Stimulated activated CD8-positive, alpha-beta memory T cell treated with anti-CD3 and anti-CD28 coated beads, Interleukin-15, amount 100 ng/mL, for 48 hours (primary cell): ENCODE measurements at regions not wholly inside any gene's neighbourhood (a gene's known extent, or its start where the extent isn't known, plus 50 kb on each side); places are given as distances from the start of the nearest gene placed in this dataset.
"Not testable (repeated sequence)": the region's sequence is repeated elsewhere in the genome, so short reads cannot be mapped to it uniquely, and the experiment has no call there.

Experiments
- DNase-seq, 2 donors: peaks; one replicate each; pipeline ENCODE4 v3.0.0-alpha.2; 2020; ENCODE audit warnings: low read depth in 2 of 2

GRCh38 chr16:61181982-61182381 lies 854.3 kb downstream of the CDH8 start:
- DNase-seq: no peak

- DNase-seq: no peak
Measured at GRCh38 chr16:61179561-61179960, 856.7 kb downstream of the CDH8 start.

- no peak for DNase-seq
Measured at GRCh38 chr16:61165797-61166196, 870.4 kb downstream of the CDH8 start.

DNA sequence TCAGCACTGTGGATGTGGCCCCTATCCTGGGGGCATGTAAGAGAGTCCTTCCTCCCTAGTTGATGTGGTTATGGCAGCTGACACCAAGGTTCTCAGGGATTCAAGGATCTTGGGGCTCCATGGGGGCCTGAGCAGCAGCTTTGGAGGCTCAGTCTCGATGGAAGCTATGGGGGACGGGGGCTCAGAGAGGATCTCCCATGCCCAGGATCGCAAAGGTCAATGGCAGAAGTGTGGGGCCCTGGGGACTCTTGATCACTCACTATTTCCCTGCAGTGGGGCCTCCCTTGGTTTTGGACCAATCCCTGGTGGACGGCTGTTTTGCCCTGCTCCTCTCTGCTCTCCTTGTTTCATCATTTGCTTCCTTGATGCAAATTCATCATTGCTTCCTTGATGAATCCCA lies 885.9 kb downstream of the CDH8 start:
- DNase-seq: no peak

DNA sequence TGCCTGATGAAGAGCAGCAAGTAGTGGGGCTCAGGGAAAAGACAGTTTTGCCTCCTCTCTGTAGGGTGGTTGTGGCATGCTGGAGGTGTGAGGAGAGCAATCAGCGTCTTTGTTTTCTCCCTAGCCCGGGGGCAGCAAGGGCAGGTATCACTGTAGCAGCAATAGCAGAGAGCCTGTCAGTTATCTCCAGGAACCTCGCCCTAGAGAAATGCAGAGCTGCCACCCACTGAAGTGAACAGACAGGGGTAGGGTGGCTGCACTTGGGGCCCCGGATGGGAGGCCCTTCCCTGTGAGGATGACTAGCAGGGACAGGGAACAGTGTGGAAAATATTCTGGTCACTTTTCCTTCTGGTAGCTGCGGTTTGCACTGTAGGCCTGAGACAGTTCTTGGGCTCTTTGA lies 886.5 kb downstream of the CDH8 start:
- no peak for DNase-seq

DNA sequence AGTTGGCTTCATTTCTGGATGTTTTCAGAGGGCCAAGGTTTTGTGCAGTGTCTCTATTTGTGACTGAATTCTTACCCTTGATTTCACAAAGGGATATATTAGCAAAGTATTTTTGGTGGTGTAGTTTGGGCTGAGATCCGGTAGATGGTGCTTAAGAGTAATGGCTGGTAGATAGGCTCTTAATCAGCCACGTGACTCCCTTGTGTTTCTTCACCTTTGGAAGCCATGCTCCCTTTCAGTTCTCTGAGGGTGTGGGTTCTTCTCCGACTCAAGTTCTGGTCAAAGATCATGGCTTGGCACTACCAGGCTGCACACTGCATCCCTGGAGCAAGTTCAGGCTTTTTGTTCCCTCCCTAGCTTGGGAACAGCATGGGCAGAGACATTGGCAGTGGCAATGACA lies 887.3 kb downstream of the CDH8 start:
- no peak for DNase-seq

- DNase-seq: no peak
Measured at GRCh38 chr16:61146429-61146828, 889.8 kb downstream of the CDH8 start.

DNA sequence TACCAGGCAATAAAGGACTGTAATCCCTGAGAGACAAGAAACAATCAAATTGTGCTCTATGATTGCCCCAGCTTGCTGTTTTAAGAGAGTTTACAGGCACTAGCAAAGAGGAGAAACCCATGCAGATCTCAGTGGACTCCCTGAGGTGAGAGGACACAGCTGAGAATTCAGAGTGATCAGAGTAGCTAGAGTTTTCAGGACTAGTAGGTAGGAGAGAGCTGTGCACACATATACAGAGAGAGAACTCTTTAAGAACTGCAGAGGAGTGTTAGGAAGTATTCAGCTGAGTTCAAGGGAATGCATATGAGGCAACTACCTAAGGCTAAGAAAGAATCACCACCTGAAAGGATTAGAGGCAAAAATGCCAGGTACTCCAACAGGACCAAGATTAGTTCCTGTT lies 904.8 kb downstream of the CDH8 start:
- no peak for DNase-seq

DNA sequence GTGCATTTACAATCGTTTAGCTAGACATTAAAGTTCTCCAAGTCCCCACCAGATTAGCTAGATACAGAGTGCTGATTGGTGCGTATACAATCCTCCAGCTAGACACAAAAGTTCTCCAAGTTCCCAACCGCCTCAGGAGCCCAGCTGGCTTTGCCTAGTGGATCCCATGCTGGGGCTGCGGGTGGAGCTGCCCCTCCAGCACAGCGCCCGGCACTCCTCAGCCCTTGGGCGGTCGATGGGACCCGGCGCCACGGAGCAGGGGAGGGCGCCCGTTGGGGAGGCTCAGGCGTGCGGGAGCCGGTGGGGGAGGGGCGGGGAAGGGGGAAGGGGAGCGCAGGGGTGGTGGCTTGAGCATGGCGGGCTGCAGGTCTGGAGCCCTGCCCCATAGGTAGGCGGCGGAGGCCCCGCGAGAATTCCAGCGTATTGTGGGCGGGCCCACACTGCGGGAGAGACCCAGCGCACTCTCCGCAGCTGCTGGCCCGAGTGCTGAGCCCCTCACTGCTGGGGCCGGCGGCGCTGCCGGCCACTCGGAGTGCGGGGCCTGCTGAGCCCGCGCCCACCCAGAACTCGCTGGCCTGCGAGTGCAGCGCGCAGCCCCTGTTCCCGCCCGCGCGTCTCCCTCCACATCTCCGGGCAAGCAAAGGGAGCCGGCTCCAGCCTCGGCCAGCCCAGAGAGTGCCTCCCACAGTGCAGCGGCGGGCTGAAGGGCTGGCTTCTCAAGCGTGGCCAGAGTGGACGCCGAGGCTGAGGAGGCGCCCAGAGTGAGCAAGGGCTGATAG lies 907.5 kb downstream of the CDH8 start:
- DNase-seq: no peak

- no peak for DNase-seq
Measured at GRCh38 chr16:61105544-61105943, 930.7 kb downstream of the CDH8 start.

- no peak for DNase-seq
Measured at GRCh38 chr16:61098505-61098904, 937.7 kb downstream of the CDH8 start.

GRCh38 chr16:61091300-61091699 lies 944.9 kb downstream of the CDH8 start:
- DNase-seq: not testable (repeated sequence)

- DNase-seq: no peak
Measured at GRCh38 chr16:61083711-61084110, 952.5 kb downstream of the CDH8 start.

DNA sequence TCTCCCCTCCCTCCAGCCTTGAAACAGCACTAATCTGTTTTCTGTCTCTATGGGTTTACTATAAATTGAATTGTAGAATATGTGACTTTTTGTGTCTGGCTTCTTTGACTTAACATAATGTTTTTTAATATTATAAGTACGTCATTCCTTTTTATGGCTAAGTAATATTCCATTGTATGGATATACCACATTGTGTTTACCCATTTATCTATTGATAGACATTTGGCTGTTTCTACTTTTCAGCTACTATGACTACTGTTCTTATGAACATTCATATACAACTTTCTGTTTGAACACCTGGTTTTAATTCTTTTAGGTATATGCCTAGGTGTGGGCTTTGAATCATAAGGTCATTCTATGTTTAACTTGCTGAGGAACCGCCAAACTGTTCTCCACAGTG lies 961.9 kb downstream of the CDH8 start:
- no peak for DNase-seq

DNA sequence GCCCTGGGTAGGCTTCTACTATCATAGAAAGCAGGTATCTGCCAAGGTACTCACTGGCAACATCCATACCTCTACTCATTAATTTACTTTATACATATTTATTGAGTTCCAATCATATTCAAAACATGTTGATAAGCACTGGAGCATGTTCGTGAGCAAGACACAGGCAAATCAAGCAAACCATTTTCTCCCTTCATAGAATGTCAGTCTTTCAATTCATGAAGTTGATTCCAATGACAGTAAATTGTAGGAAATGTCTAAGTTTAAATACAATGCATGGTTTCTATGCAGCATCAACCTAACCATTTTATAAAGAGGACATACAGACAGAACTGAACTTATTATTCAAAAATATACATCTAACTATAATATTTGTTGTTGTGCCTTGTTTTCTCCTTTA lies 978.6 kb downstream of the CDH8 start:
- DNase-seq: no peak

DNA sequence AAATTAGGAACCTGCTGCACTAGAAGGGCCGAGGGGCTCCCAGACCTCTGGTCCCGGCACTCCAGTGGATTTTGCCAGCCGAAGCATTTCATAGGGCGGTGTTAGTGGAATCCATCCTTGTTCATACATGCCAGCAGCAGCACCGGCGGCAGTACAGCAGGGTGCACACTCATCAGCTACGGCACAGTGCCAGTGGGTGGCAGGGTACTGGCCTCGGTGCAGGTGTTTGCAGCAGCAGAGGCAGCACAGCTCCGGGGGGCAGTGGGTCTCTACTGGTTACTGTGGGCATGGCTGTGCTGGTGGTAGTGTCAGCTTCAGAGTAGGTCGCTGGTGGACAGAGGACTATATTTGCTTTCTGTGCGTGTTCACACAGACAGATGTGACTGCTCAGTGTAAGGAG lies 985.7 kb downstream of the CDH8 start:
- DNase-seq: no peak

DNA sequence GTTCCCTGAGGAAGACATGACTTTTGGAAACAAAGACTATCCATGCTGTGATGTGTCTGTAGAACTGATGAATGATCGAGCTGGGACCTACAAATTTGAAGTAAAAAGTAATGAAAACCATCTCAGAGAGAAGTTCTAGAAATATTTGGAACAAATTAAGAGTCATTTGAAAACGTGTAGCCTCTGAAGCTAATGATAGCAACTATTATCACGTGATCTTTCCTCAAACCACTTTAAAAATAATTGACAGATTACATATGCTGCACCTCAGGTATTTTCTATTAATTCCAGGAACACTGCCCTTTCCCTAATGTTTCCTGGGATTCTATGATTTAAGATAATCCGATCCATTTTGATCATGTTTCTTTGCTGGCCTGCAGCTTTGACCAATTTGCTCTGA lies 990.3 kb downstream of the CDH8 start:
- DNase-seq: no peak

DNA sequence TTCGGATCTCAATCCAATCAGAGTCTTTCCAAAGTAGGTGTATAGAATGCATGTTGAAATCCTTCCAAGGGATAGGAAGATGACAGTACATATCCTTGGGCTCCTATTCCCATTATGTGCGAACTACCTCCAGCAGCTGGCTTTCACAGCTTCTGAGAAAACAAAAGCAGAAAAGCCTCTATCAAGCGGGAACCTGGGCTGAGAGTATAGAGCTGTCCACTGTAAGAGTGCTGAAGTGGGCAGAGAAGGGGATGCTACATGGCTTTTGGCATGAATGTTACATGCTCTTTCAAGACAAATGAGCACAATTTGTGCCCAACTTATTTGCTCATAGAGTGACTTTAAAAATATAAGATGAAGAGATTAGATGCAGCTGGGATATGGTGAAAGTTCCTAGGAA lies 993.5 kb downstream of the CDH8 start:
- DNase-seq: no peak

GRCh38 chr16:61030616-61031015 lies 1005.6 kb downstream of the CDH8 start:
- no peak for DNase-seq

- no peak for DNase-seq
Measured at GRCh38 chr16:61024180-61024900, 1011.9 kb downstream of the CDH8 start.

DNA sequence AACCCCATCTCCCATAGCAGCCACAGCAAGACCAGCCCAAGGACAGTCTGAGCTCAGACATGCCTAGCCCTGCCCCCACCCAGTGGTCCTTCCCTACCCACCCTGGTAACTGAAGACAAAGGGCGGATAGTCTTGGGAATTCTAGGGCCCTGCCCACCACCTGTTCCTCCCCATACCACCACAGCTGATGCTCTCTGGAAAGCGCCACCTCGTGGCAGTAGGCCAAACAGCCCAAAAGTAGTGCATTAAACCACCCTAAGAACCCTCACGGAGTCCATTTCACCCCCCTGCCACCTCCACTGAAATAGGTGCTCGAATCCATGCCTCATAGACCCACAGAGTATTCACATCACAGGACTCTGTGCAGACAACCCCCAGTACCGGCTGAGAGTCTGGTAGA lies 1021.4 kb downstream of the CDH8 start:
- no peak for DNase-seq

- DNase-seq: no peak
Measured at GRCh38 chr16:61007694-61008093, 1028.5 kb downstream of the CDH8 start.

DNA sequence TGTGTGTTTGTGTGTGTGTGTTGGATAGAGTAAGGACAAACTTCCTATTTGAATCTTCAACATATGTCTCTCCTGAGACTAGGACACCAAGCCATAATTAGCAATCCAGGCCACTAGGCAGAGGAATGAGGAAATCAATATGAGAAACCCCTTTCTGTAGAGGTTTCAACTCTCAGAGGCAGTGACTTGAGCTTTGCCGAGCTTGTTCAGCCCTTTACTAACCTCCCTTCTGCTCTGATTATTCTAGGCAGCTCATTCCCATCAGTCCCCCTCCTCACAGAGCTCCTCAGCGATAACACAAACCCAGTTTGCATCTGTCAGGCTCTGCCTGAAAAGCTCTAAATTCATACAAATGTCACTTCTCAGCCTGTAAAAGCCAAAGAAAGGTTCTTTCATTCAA lies 1030.3 kb downstream of the CDH8 start:
- DNase-seq: no peak
